ENCODE measurements at regions not wholly inside any gene's neighbourhood (a gene's known extent, or its start where the extent isn't known, plus 50 kb on each side); places are given as distances from the start of the nearest gene placed in this dataset.

- TF ChIP-seq CTCF (IDR thresholded peaks at IDR 0.05) (no peak), POLR2A (IDR thresholded peaks at IDR 0.05) (no peak)
These were observed 54.8 kb upstream of the BMP6 start for GRCh38 chr6:7671076-7671475.
